ENCODE measurements at regions not wholly inside any gene's neighbourhood (a gene's known extent, or its start where the extent isn't known, plus 50 kb on each side); places are given as distances from the start of the nearest gene placed in this dataset.
"Not testable (repeated sequence)": the region's sequence is repeated elsewhere in the genome, so short reads cannot be mapped to it uniquely, and the experiment has no call there.

DNA sequence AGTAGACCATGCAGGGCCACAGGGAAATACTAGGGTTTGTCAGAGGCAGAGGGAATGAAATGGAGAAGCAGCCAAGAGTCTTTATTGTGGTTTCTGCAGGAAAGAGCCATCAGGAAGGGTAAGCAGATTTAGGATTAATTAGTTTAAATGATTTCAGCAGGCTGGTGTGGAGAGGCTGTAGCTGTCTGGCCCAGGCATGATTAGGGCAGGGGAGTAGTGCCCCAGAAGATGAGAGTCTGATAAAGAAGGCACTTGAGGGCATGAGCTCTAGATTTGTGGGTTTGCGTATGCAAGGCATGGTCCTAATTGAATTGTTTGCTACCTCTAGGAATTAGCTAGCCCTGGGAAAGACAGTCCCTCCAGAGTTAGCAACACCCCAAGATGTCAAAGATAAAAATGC, 484.6 kb upstream of the PLXNA2 start:
- DNase-seq (ENCODE audit: low read depth) = no peak

DNA sequence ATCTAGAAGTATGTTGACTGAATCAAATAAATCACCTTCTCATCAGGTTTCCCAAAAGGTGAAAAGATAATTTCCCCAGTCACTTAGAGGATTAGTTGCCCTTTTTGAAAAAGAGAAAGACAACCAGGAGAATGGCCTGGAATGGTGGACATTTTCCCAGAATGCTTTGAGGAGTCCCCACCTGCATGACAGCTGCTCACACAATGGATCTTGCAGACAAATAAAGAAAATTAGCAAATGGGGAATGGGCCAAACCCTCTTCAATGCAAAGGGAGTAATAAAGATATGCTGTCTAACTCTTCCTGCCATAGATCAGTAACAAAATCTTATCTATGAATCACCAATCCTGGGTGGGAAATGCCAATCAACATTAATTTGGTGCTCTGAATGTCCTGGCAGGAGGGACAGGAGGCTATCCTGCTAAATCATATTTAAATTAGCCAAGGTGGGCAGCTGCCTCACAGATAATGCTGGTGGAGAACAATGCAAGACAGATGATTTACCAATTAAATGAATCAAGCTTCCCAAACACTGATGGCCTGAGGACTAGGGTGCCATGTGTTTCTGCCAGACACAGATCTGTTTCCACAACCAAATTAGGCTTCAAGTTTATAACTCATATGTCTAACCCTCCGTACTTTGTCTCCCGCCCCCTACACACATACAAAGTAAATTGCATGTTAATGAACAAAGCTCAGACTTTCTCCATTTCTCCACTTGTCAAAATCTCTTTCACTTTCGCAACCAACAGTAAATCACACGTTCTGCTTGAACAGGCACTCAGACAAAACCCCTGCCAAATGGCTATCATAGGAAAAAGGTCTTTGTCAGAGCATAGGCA, 488.0 kb upstream of the PLXNA2 start:
- DNase-seq (ENCODE audit: low read depth) = no peak

DNA sequence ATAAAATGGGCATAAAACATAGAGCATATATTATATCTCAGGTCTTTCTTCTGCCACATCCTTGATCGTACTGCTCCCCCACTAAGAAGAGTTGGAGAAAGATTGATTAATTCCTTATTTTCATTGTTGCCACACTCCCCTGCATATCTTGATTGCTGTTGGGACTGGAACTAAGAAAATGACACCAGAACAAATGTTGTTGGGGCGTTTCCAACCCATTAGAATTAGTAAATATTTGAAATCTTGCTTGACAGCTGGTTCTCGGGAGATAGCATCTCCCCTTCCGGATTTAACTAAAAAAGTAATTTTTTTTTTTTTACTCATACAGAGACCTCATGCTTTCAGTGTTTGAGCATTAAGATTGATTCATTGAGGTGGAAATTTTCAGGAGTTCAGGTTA, 493.0 kb upstream of the PLXNA2 start:
- DNase-seq (ENCODE audit: low read depth) = no peak

DNA sequence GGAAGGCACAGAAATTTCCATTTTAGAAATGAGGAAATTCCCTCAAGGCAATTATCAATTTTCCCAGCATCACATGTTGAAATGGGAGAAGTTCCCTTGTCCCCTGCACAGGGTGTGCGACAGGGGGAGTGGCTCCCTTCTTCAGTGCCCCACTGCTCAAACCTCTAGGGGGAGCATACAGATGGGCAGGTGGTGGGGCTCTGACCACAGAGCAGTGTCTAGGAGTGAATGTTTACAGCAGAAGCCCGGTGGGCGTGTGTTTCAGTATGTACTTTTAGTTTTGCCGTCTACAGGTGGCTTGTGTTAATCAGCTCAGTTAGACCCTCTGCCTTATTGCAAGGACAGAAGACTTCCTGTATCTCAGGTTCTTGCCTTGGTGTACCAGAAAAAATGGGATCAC, 493.7 kb upstream of the PLXNA2 start:
- DNase-seq (ENCODE audit: low read depth) = no peak

DNA sequence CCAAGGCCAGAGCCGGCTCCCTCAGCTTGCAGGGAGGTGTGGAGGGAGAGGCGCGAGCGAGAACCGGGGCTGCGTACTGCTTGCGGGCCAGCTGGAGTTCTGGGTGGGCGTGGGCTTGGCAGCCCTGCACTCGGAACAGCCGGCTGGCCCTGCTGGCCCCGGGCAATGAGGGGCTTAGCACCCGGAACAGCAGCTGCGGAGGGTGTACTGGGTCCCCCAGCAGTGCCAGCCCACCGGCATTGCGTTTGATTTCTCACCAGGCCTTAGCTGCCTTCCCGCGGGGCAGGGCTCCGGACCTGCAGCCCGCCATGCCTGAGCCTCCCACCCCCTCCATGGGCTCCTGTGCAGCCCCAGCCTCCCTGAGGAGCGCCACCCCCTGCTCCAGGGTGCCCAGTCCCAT, 495.5 kb upstream of the PLXNA2 start:
- DNase-seq (ENCODE audit: low read depth) = not testable (repeated sequence)

- no peak for DNase-seq (ENCODE audit: low read depth)
These were observed 497.1 kb upstream of the PLXNA2 start for GRCh38 chr1:208741296-208741695.

DNA sequence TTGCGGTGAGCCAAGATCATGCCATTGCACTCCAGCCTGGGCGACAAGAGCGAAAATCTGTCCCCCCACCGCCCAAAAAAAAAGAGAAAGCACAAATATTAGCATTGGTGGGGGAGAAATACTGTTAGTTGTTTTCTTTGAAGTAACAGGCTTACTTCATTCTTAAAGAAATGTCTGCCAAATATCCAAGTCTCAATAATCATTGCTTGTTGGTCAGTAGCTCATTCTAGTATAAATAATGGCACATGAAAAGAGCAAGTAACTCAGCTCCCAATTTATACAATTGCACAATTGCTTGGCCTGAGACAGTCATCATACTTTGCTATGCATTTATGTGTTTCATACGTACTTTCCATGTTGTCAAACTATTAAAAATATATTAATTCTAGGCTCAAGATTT, 499.2 kb upstream of the PLXNA2 start:
- DNase-seq (ENCODE audit: low read depth) = no peak

DNA sequence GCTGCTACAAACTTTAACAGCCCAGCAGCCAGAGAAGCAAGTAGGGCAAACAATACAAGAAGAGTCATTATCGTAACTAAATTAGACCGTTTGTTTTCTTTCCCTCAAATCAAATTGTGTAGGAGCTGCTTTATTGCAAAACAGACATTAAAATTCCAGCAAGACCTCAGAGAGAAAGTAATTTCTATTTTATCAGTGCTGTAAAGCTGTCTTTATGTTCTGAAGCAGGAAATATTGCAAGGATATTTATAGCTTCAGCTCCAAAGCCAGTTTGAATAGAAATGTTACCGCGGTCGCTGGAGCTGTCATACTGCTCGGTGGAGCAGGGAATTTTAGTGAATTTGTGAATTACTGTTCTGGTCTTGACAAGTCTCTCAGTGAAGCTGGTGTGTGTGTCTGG, 503.8 kb upstream of the PLXNA2 start:
- no peak for DNase-seq (ENCODE audit: low read depth)

DNA sequence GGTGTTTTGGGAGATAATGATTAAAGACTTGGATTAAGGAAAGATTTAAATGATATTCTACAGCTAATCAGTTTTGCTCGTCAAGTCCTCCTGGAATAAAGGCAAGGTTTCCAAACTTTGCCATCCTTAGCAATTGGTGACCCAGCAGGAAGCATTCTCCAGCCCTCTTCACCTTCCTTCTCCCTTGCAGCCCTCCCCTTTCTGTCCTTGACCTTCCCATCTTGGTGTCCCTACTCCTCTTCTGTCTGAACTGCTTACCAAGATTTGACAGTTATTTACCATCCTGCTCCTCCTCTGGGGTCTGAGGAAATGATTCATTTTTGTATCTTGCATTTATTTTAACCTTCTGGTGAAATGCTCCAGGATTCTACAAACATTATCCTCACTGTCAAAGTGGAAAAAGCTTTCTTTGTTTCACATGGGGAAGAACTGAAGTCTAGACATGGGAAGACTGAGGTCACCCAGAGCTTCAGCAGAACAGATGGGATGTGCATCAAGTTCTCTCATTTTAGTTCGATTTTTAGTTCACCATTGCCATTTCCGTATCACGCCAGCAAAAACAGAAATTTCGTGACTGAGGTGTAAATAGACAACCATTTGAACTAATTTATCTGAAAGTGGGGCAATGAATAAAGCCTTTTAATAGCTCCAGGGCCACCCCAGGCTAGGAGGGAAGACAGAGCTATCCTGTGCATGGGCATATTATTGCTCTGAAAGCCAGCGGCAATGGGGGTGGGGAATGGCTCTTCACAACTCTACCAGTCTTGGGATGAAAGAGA, 504.4 kb upstream of the PLXNA2 start:
- DNase-seq (ENCODE audit: low read depth) = no peak

- DNase-seq (ENCODE audit: low read depth) = no peak
These were observed 512.3 kb upstream of the PLXNA2 start for GRCh38 chr1:208756339-208756981.

GRCh38 chr1:208757846-208758245, 513.7 kb upstream of the PLXNA2 start:
- no peak for DNase-seq (ENCODE audit: low read depth)

DNA sequence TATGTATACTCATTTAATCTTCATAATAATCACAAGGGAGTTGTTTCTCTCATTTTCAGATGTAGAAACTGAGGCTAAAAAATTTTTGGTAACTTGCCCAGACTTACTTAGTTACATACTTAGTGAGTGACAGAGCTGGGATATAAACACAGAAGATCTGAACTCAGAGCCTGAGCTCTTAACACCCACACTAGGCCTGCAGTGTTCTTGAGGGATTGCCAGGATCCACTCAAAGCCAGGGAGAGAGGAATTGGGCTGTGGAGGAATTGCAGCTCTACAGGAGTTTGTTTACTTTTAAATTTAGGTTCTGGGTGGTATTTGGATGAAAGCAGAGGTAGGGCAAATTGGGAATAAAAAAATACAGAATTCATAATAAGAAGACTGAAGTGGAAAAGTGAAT, 515.1 kb upstream of the PLXNA2 start:
- no peak for DNase-seq (ENCODE audit: low read depth)

DNA sequence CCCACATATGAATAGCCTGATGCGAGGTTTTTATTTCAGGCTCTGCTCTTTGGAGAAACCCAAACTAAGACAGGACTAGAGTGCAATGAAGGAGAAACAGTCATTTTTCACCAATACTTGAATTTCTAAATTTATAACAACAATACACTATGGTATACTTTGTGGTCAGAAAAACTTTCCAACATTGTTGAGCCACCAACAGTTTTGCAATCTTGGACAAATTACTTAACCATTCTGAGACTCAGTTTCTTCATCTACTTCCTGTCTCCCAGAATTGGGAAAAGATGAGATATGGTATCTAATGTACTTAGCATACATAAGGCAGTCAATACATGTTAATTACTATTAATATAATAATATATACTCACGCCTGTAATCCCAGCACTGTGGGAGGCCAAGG, 519.8 kb upstream of the PLXNA2 start:
- DNase-seq (ENCODE audit: low read depth) = no peak

- DNase-seq (ENCODE audit: low read depth) = no peak
These were observed 522.6 kb upstream of the PLXNA2 start for GRCh38 chr1:208766832-208767231.

DNA sequence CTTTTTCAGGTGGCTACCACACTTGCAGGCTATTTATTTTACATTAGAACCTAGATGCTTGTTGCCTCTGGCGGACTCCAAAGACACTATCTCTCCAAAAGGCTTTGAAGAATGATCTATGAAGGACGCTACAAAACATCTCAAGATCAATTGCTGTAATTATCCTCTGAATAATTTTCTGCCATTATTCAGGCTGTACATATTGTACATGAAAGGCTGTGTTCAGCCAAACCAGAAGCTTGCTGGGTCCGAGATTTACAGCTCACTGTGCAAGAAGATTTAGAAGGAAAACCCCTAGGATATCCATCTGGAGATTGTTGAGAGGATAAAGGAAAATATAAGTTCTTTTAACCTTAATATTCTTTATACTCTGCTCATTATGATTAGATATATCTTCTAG, 523.6 kb upstream of the PLXNA2 start:
- no peak for DNase-seq (ENCODE audit: low read depth)

DNA sequence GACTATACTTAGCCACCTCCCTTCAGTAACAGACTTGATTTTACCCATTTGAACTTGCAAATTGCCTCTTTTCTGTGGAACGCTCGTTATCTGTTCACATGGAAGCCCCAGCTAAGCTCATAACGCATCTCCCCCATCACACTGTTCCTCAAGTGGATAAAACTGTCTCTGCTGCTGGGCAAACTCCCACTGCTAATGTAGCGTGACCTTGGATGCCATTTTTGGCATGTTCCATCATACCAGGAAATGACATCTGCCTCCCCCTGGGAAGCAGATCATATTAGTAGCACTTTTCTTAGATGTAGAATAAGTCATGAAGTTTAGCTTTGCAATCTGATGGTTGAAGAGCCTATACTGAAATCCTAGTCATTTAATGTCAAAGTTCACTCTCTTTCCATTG, 528.7 kb upstream of the PLXNA2 start:
- DNase-seq (ENCODE audit: low read depth) = no peak

GRCh38 chr1:208775841-208776240, 531.7 kb upstream of the PLXNA2 start:
- DNase-seq (ENCODE audit: low read depth) = no peak

DNA sequence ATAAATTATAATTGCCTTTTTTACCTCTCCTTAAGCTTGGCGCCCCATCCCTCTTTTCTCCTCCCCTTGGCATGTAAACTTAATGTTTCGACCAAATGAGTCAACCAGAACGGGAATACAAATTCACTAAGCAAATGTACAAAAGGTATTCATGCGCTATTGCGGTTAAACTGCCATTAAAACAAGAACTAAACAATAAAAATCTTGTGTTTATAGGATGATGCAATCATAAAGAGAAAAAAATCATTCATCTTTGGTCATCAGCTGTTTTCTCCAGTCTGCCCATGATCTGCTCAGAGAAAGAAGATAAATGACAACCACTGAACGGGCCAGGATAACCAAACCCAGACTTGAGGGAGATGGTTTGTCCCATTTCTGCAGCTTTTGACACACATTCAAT, 534.2 kb upstream of the PLXNA2 start:
- DNase-seq (ENCODE audit: low read depth) = no peak

DNA sequence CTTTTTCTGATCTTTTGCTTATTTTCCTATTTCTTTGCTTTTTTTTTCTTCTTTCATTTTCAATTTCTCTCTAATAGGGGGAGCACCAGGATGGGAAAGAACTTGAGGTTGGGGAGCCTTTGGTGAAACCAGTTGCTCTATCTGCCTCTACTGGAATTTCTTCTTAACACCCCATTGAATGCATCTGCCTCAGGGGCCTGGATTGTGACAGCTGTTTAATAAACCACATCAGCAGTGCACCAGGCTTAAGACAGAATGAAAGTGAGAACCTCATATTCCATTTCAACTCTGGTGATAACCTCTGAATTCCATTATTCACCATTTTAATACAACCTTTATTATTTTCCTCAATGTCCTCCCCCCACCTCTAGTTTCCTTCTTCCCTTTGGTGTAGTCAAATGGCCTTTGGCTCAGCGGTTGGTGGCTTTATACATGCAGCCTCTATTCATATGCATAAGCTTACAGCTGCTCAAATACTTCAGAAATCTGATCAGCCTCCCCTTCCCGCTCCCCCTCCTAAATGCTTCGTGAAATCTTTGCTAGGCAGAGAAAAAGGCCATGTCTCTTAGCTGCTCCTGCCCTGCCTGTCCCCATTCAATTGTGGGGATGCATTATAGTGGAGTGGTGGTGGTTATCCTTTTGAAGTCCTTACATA, 537.3 kb upstream of the PLXNA2 start:
- no peak for DNase-seq (ENCODE audit: low read depth)

DNA sequence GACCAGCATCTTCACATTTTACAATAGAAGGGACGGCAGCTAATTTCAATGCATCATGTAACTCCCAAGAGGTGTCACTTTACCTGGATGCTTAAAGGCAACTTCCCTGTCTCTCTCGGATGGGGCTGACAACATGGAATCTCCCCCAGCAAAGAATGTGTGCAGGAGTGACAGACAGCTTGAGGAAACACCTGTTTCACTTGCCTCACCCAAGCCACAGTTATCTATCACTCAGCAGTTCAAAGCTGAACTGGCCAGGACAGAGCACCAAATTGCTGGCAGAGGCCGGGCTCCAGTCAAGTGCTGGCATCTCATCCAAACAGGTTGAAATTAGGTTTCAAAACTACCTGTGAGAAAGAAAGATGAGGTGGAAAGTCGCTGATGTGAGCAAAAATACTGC, 538.0 kb upstream of the PLXNA2 start:
- DNase-seq (ENCODE audit: low read depth) = no peak

DNA sequence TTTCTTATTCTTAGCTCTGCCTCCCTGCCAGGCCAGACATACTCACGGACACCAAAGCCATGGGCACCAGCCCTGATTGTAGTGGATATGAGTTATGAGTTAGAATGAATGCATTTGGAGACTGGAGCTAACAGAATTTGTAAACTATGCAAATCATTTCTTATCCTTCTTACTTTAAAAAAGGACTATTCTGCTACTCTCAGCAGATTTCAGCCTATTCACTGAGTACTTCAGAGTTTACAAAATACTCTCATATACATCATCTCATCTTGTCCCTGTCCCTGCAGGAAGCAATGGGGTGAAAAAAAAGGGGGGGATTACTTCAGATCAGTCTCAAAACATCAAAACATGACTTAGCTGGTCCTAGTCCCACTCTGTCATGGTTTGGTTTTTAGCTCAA, 541.4 kb upstream of the PLXNA2 start:
- no peak for DNase-seq (ENCODE audit: low read depth)

DNA sequence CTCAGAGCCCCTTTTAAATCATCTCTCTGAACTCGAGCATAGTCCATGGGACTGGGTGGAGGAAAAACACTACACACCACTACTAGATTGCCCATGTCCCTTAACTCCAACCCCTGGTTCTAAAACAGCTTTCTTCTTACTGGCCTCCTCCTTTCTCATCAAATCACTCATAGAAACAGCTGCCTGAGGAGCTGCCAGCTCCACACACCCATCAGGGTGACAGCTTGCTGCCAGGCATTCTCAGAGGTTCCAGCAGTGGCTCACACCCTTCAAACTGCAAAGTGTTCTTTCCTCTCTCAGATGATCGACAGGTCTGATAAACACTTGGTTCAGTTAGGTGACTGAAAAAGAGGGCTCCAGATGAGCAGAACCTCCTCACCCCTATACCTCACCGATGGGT, 543.0 kb upstream of the PLXNA2 start:
- DNase-seq (ENCODE audit: low read depth) = no peak
